NCI-H2196 treated with DMSO at 0.1 percent for 48 hours (cell line): ENCODE measurements at regions not wholly inside any gene's neighbourhood (a gene's known extent, or its start where the extent isn't known, plus 50 kb on each side); places are given as distances from the start of the nearest gene placed in this dataset.

Experiments
- DNase-seq: peaks from one replicate; lab custom pipeline; 2025; ENCODE audit not compliant: unreplicated experiment; lab: John Stamatoyannopoulos, UW

DNA sequence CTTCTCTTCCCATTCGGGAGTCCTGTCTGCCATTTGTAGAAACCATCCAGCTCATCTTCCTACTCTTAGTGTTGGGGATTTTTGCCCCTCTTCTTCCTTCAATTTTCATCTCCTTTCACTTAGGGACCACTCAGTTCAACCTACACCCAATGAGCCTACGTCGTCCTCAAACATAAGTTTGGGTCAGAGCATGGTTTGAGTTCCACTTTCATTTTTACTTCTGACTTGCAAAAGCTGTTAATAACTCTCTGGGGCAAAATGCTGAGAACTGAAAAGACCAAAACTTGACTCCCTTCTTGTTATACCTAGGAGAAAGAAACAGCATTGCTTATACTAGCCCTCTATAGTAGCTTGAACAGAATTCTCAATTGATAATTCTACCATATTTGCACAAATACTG is 381.5 kb upstream of the MPDZ start:
- no peak for DNase-seq

DNA sequence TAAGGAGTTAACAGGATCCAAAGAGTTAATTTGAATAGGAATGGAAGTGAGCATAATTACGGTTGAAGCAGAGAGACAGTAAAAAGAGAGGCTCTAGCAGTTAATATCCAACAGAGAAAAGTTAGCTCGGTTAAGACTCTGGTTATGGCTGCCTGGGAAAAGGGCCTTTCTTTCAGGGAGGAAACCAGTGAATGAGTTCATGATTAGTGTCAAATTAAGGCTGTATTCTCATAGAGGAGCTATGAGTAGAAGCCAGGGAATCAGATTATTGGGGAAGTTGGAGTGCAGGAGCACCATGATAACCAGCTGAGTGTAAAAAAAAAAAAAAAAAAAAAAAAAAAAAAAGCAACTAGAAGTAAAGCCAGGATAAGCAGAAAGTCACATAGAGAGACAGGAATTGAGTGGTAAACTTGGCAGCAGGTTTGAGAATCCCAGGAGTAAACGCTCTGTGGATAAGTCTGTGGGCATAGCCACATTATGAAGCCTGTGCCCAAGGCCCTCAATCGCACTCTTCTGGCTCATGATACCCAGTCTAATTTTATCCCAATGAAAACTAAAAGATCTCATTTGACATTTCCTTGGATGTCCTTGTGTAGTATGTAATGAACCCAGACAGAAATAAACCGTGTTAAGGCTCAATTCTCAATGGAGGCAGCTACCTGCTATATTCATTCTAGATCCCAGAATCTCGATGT is 372.6 kb upstream of the MPDZ start:
- DNase-seq = no peak

DNA sequence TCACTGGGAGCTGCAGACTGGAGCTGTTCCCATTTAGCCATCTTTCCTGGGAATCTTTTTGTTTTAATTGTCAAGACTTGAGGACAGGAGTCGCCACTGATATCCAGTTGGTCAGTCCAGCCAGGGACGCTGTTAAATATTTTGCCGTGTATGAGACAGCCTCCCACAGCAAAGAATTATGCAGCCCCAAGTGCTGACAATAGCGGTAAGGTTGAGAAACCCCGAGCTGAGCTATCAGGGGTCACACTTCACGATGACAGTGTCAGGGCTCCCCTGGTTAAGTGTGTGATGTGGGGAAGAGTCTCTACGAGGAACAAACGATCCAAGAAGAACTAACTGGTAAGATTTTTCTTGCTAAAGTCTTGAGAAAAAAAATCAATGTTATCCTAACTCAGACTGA is 372.0 kb upstream of the MPDZ start:
- no peak for DNase-seq

DNA sequence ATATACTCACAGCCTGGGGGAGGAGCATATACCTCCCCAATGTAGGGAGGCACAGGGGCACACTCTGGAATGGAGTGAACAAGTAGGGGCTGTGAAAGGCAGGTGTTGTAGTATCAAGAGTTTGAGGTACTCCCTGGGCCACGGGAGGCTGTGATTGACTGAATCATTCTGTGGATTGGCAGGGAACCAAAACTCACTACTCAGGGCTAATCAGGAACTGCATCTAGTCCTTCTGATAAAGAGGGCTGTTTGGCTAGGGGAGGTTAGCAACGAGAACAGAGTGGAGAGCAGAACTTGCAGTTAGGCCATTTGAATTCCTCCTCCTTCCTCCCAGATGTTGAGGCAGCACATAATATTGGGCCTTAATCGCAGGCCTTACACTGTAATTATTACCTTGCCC is 369.2 kb upstream of the MPDZ start:
- no peak for DNase-seq

DNA sequence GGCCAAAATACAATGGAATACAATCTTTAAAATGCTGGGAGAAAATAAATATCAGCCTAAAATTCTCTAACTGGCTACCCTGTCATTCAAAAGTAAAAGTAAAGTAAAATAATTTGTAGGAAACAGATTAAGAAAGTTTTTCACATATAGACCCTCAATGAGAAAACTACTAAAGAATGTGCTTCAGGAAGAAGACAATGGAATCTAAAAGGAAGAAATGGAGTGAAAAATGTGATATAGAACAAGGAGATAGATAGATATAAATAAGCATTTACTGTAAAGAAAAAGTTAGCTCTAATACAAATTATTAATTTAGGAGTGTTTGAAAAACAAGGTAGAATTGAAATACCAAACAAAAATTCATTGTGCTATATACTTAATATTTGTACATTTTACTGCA is 368.6 kb upstream of the MPDZ start:
- DNase-seq = no peak

GRCh38 chr9:13646500-13647021 is 367.1 kb upstream of the MPDZ start:
- DNase-seq = no peak

GRCh38 chr9:13645557-13645956 is 366.1 kb upstream of the MPDZ start:
- DNase-seq = no peak

DNA sequence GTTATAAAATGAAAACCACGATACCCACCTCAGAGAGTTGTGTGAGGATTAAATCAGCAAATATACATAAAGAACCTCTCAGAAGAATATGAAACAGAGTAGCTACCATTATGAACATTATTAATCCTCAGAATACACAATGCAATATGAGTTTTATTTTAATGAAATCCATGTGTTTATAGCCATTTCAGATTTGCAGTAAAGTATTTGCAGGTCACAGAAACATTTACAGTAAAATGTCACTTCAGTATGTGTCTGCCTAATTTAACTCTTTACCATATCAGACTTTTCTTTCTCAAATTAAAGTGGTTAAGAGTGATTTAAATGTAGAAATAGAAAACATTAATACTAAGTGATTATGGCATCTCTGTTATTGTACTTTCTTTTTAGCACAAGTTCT is 365.2 kb upstream of the MPDZ start:
- no peak for DNase-seq

DNA sequence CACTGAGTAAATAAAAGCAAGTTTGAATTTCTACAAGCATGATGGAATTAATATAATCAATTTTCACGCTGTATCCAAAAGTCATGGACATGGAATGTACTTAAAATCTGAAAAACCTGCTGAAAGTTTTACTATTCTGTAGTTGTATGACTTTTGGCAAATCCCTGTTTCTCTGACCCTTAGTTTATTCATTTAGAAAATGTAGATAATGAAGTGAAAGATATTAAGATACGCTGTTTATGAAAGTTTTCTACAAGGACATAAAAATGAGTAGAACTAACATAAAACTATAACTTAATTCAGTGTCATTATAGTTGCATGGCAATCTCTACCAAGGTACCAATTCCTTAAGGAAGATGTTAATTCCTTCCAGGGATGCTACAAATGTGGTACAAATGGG is 363.2 kb upstream of the MPDZ start:
- DNase-seq = no peak

DNA sequence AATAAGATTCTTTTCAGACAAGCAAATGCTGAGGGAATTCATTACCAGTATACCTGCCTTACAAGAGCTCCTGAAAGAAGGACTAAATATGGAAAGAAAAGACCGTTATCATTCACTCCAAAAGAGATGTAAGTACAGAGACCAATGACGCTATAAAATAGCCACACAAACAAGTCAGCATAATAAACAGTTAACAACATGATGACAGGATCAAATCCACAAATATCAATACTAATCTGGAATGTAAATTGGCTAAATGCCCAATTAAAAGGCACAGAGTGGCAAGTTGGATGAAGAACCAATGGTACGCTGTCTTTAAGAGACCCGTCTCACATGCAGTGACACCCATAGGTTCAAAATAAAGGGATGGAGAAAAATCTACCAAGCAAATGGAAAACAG is 349.6 kb upstream of the MPDZ start:
- DNase-seq = no peak

- no peak for DNase-seq
Measured at GRCh38 chr9:13628526-13628925, 349.0 kb upstream of the MPDZ start.

DNA sequence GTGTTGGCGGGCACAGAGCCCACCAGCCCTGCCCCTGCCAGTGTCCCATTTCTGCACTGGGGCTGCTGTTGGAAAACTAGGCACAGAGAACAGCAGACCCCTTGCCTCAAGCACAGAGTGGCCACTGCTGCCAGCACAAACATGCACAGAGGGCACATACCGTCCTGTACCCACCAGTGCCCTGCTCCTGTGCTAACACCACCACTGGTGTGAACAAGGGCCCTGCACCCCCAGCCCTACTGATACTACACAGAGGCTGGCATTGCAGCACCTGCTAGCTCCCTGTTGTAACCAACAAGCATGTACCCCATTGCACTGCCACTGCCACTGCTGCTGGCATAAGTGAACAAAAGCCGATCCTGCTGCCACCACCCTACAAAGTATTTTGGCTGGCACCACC is 348.0 kb upstream of the MPDZ start:
- no peak for DNase-seq

- DNase-seq = no peak
Measured at GRCh38 chr9:13627071-13627470, 347.6 kb upstream of the MPDZ start.

DNA sequence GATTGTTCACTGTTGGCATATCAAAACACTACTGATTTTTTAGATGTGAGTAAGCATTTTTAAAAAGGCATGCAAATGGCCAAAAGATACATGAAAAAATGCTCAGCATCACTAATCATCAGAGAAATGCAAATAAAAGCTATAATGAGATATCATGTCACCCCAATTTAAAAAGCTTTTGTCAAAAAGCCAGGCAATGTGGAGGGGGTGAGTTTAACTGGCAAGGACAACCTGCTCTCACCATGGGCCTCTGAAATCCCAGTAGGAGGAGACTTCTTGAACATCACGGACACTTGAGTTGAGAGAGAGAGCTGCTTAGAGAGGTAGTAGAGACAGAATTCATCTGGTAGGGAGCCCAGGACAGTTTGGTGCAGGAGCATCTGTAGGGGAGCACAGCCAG is 347.1 kb upstream of the MPDZ start:
- no peak for DNase-seq

DNA sequence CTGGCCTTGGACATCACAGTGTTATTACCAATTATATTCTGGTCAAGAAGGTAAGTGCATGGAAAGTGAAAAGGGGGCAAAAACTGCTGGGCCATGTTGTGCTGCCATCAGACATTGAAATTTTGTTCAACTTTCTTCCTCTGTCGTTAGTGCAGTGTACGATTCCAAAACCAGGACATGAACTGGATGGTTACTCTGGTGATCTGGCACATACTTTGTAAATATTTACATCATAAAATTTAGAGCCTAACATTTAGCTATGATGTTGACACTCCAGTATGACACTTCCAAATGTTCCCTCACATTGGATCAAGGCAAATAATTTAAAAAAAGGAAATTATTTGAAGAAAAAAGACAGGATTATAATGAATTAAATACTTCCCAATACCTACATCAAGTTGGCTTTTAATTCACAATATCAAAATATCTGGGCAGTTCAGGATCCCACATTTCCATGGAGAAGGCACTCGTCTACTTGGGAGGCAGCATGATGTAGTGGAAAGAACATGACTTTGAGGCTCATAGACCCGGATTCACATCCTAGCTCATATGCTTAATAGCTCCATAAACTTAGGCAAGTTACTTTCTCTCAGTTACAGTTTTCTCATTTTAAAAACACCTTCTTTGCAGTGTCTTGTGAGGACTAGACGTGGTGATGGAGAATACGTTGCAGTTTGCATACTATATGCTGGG is 342.5 kb upstream of the MPDZ start:
- no peak for DNase-seq

DNA sequence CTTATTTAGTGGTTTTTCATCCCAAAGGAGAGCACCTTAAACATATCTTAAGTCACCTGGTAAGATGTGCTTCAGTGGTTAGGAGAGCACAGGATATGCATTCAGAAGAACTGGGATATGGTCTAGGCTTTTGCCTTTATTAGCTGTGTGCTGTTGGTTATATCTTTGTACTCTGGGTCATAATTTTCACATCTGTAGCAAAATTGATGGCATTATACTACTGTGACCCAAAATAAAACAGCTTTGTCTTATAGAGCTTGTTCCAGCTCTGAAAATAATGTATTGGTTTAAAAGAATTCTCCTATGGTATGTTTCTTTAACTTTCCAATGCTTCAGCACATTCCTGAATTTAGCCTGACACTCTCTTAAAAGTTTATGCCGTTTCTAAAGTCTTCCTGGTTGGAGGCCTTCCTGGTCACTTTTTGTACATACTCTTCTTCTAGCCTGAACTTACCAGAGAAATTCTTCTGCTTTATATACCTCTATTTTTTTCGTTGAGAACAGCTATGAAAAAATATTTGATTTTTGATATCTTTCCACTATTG is 337.1 kb upstream of the MPDZ start:
- no peak for DNase-seq

- no peak for DNase-seq
Measured at GRCh38 chr9:13615660-13616490, 336.4 kb upstream of the MPDZ start.

- DNase-seq = no peak
Measured at GRCh38 chr9:13614060-13614459, 334.6 kb upstream of the MPDZ start.

DNA sequence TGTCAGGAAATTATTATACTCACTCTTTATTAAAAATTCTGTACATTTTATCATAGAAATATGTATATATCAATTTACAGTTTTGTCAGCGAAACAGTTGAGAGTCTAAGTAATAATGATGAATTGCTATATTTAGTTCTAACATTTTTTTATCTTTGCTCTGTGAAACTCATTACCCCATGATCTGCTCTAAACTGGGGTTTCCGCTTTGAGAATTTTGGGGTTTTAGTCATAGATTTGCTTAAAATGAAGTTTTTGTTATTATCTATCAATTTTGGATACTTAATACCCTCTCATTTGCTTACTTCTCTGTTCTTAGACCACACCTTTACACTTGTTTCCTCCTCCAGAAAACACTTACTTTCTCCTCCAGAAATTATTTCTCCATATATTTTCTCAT is 333.8 kb upstream of the MPDZ start:
- DNase-seq = no peak

DNA sequence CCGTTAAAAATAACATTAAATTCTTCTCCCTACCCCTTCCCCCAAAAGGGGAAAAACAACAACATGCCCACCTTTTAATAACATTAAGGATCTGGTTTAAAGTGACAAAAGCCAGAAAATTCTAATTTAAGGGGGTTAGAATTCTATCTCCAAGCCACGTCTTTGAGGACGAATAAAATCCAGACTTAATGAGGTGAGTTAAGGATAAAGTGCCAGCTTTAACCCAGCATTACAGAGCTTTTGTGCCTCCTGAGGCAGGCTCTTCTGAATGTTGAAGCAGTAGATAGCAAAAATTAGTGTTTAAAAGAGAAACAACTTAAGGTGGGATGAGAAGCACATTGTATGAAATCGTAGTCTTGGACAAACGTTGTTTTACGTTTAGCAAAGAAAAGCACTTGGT is 329.0 kb upstream of the MPDZ start:
- no peak for DNase-seq
